ENCODE measurements at regions not wholly inside any gene's neighbourhood (a gene's known extent, or its start where the extent isn't known, plus 50 kb on each side); places are given as distances from the start of the nearest gene placed in this dataset.

DNA sequence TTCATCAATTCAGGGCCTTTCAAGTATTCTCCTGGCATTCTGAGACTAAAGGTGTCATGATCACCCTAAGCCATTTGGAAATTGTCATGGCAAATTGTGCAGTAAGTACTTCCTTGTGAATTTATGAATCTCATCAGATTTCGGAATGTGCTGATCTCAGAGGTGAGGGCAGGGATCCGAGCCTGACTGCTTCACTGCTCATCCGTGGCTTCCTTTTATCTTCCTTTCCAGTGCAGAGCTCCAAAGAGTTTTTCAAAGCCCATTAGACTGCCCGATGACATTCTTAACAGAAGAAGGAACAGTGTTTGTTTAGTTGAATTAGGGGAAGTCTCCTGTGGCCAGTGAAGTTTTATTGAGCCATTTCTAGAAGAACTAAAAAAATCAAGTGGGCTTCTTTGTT is 182.8 kb upstream of the GDNF start:
- DNase-seq: no peak

DNA sequence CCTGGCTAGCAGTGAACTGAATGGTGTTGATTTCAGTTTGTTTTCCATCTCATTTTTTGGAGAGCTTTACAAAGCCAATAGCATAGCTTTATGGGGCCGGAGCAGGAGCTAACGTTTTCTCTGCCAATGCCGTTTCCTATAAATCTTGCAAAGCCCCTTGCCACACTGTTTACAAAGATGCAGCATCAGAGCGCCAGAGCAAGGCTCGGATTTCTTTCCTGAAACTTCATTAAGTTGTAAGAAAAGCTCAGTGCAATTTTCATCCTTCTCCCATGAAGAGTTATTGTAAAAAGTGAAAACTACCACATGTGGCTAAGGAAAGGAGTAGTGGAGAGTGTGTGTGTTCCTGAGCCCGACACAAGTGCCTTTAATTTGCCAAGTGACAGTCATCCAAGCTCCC is 178.2 kb upstream of the GDNF start:
- no peak for DNase-seq

DNA sequence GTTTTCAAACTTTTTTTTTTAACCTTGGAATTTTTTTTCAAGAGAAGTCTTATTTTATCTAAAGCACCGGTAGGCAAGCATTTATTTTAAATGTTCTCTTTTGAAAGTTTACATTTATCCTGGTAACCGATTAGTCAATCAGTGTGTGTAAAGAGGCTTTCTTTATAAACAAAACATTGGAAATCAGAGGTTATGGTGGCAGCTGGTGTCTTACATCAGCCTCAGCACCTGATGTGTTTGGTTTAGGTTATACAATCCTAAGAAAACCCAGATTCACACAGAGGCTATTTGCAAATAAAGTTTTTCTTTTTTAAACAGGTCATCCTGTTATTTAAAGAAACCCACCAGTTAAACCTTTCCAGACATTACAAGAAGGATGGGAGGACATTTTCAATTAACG is 173.3 kb upstream of the GDNF start:
- DNase-seq: no peak

DNA sequence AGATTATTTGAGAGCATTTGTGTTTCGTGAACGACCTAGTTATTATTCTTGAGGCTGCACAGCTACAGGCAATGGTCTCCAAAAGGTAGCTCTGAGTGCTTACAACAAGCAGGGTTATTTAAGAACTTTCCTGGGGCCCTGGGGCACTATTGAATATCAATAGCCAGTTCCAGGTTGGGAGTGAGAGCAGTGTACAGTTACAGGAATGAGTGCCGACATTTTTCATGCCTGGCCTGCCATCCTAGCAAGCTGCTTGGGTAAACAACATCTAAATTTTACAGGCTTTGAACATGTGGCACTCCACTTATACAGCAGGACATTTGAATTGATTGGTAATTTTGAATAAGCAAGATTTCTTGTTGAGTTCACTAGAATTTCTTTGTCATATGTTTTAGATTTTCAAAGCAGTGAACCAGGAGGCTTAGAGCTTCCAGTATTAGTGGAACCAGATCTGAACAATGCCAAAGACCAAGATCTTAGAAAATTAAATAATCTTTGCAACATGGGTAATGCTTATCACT is 171.9 kb upstream of the GDNF start:
- DNase-seq: no peak

GRCh38 chr5:38009749-38010358 is 170.0 kb upstream of the GDNF start:
- no peak for DNase-seq

- peak; percentile 1 for DNase-seq
Observed at GRCh38 chr5:38008198-38008597, 168.4 kb upstream of the GDNF start.

GRCh38 chr5:37999593-37999992 is 159.8 kb upstream of the GDNF start:
- DNase-seq: no peak

- no peak for DNase-seq
Observed at GRCh38 chr5:37996918-37997317, 157.1 kb upstream of the GDNF start.

- DNase-seq: no peak
Observed at GRCh38 chr5:37994729-37995128, 154.9 kb upstream of the GDNF start.

- no peak for DNase-seq
Observed at GRCh38 chr5:37991301-37992299, 151.8 kb upstream of the GDNF start.

DNA sequence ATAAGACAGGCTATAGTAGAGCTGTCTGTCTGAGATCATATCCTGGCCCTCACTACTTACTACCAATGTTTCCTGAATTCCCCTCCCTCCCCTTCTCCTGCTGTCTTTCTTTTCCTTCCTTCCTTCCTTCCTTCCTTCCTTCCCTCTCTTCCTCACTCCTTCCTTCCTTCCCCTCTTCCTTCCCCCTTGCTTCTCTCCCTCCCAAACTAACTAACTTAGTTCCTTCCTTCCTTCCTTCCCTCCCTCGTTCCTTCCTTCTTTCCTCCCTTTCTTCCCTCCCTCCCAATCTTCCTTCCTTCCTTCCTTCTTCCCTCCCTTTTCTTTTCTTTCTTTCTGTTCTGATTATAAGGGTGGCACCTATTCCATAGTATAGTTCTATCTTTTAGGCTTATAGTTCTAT is 150.0 kb upstream of the GDNF start:
- no peak for DNase-seq

DNA sequence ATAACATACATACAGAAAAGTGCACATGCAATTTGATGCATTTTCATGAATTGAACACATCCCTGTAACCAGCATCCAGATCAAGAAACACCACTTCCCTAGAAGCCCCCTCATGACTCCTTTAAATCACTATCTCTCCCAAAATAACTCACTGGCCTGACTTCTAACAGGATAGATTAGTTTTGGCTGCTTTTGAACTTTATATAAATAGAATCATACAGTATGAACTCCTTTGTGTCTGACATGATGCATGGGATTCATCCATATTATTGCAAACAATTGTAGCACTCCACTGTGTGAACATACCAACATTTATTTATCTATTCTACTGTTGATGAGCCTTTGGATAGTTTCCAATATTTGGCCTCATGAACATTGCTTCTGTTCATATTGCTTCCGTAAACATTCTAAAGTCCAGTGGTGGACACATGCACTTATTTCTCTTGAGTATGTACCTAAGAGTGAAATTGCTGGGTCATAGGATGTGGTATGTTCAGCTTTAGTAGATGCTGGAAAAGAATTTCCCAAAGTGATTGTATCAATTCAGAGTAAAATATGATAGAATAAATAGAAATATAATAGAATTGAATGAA is 148.7 kb upstream of the GDNF start:
- DNase-seq: no peak

GRCh38 chr5:37984300-37984699 is 144.5 kb upstream of the GDNF start:
- DNase-seq: no peak

DNA sequence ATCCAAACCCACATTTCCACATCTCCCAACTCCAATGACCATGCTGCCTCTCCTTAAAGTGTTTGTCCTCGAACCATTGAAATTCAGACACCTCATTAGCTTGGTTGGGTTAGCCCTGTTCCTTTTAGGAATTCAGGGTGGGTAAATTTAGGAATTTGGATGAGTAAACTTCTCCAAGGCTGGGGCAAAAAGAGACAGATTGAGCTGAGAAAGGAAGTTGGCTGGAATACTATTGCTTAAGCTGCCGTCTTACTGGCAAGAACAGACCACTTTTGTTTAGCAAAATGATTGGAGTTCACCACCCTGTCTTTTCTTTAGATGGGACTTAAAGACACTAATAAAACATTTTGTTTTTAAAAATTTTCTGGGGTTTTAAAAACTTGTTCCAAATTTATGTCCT is 143.6 kb upstream of the GDNF start:
- no peak for DNase-seq

- DNase-seq: no peak
Observed at GRCh38 chr5:37979559-37979958, 139.7 kb upstream of the GDNF start.

DNA sequence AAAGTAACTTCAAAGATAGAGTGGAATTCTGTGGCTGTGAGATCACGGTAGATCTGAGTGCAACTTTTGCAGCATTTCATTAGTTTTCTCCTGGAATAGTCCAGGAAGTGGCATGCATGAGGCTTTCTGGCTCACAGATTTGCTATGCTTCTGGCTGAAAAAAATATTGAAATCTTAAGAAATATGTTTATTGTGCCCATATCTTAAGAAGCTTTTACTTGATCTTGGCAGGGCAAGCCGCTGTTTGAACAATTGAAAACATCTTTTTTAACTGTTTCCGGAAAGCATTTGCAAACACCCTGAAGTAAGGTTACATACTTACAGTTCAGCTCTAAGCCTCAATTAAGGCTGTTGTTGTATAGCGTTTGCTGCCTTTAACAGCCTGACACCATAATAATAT is 135.7 kb upstream of the GDNF start:
- DNase-seq: no peak

DNA sequence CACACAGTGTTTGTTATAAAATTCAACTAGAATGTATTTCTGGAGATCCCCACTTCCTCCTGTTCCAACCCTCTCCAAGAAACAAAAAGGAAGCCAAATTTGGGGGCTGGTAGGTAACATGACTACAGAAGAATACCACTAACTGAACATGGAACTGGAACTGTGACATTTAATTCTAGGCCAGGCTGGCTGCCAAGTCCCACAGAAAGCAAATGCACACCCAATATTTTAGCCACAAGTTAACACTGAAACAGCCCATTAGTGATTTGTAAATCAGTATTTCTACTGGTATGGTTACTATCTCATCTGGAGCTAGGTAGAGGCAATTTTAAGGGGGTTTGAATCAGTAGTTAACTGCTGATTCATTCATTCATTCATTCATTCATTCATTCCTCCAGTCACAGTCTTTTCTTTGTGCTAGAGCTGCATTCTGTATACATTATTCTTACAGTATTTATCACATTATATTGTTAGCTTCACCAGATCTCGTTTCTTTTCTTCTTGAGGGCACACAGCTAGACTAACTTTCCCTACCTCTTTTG is 131.7 kb upstream of the GDNF start:
- no peak for DNase-seq

DNA sequence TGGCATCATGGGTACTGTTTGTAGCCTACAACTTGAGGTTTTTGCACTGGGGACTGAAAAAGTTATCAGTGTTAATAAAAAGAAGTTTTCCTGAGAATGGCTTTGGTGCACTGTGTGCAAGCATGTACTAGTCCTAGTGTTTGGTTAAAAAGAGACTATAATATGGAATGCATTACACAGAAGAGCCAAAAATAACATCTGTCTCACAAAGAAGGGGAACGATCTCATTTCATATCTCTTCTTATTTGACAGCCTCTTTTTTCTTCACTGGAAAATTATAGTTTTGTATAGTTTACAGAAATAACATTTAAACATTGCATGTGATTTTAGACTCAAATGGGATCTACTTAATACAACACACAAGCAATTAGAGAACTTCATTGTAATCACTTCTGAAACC is 127.0 kb upstream of the GDNF start:
- no peak for DNase-seq

DNA sequence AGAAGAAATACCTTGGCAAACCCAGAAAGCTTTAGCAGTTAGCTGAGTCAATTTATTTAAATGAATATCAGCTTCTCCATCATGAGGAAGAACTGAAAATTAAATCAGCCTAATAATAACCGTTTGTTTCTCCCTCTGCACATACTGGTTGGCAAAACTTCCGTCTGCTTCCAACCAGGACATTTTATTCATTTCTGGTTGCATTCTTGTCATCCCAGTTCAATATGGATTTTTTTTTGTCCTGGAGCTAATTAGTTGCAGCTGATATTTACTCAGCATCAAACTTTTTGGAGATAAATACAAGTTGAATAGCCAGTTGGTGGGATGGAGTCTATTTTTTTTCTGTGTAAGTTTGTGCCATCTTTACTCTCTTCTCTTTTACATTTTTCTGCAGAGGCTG is 126.5 kb upstream of the GDNF start:
- DNase-seq: no peak

- no peak for DNase-seq
Observed at GRCh38 chr5:37962389-37962788, 122.5 kb upstream of the GDNF start.

DNA sequence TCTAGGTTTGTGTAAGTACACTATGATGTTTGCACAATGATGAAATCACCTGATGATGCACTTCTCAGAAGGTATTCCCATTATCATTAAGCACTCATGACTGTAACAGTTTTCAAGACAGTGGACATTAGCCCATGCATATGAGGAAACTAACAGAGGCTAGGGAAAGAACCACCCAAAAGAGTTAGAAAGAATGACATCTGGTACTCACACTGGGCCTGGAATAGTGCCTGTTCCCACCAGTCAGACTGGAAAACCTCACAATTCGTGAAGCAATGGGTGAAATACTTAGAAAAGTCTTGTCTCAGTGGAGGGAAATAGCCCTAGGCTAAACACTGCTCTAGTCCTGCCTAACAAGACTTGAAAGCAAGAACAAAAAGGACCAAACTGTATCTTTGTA is 117.4 kb upstream of the GDNF start:
- DNase-seq: no peak

- DNase-seq: no peak
Observed at GRCh38 chr5:37955748-37956147, 115.9 kb upstream of the GDNF start.

- no peak for DNase-seq
Observed at GRCh38 chr5:37954561-37954960, 114.7 kb upstream of the GDNF start.

Measured in OCI-M1 (cell line).